Nephron progenitor cell (in vitro differentiated cells): ENCODE measurements at regions not wholly inside any gene's neighbourhood (a gene's known extent, or its start where the extent isn't known, plus 50 kb on each side); places are given as distances from the start of the nearest gene placed in this dataset.

Experiments used
- DNase-seq: peaks from one replicate; pipeline ENCODE4 v3.0.0; 2021
- H3K27ac Mint-ChIP-seq: 2 replicates; pipeline ENCODE4 v1.8.0; 2021; ENCODE audit warnings: mild to moderate bottlenecking, moderate library complexity, mixed read lengths
- H3K27me3 Mint-ChIP-seq: 2 replicates; pipeline ENCODE4 v1.8.0; 2021; ENCODE audit warnings: mild to moderate bottlenecking, low read depth, mixed read lengths; ENCODE audit not compliant: poor library complexity
- H3K36me3 Mint-ChIP-seq: 2 replicates; pipeline ENCODE4 v1.8.0; 2021; ENCODE audit warnings: low read depth, mixed read lengths
- H3K4me1 Mint-ChIP-seq: 2 replicates; pipeline ENCODE4 v1.8.0; 2021; ENCODE audit warnings: mixed read lengths
- H3K4me3 Mint-ChIP-seq: 2 replicates; pipeline ENCODE4 v1.8.0; 2021; ENCODE audit warnings: mild to moderate bottlenecking, moderate library complexity, mixed read lengths
- H3K9me3 Mint-ChIP-seq: 2 replicates; pipeline ENCODE4 v1.8.0; 2021; ENCODE audit warnings: mild to moderate bottlenecking, moderate library complexity, mixed read lengths
- CTCF ChIP-seq: fragments of 200-600 bp; sonication (generic); IDR thresholded peaks from 2 replicates; pipeline ENCODE4 v1.5.0; 2021; ENCODE audit warnings: antibody characterized with exemption

DNA sequence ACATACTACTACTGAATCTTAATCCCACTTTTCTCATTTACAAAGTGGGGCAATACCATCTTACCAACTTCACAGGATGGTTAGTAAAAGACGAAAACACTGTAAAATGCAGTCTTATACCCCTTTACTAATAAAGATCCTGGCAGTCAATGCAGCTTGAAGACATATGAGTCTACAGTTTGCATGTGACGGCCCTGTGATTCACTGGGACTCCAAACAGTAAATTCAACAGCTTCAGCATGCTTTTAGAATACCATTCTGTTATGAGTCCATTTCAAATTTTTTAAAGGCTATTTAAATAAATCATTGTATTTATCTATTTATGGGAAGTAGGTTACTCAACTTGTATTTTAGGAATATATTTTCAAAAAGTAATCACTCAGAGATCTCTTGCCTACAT lies 629.1 kb downstream of the LIG4 start:
- Mint-ChIP-seq H3K4me1 (no peaks in the 10 kb centered on the region), H3K27me3 (no peaks in the 10 kb centered on the region), H3K36me3 (no peaks in the 10 kb centered on the region), H3K4me3 (no peak overlapping the region), H3K9me3 (no peaks in the 10 kb centered on the region), H3K27ac (no peak overlapping the region)
- DNase-seq, result no peak
- no peak for TF ChIP-seq CTCF

DNA sequence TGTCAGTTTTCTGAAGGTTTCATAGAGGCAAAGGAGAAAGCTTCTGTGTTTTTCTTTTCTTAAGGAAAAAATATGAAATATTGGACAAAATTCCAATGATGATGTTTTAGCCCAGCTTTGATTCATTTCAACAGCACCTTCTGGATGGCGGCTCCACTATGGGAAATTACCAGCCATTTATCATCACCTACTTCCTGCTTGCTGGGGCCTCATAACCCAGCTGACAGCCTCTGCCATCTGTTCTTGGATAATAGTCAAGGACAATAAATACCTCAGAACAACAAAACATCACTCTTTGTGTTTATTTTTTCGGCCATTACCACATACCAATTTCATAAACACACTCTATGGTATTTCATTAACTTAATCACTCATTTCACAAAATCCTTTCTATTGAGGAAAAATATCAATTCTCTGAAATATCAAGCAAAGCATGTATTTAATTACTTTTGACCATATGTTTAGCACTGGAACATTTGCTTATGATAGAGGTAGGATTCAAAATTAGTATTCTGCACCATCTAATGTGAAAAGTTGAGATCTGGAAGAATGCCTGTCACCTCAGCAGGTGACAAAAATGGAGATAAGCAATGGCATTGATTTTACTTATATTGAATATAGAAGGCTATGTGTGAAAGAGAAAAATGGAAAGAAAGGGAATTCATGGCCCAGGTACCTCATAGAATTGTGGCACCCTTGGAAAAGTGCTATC lies 629.7 kb downstream of the LIG4 start:
- no peak overlapping the region for H3K27ac Mint-ChIP-seq
- no peaks in the 10 kb centered on the region for H3K36me3 Mint-ChIP-seq
- H3K4me3 Mint-ChIP-seq, result no peak overlapping the region
- H3K9me3 Mint-ChIP-seq, result no peaks in the 10 kb centered on the region
- no peak for DNase-seq
- no peaks in the 10 kb centered on the region for H3K27me3 Mint-ChIP-seq
- no peak for TF ChIP-seq CTCF
- H3K4me1 Mint-ChIP-seq, result no peaks in the 10 kb centered on the region

DNA sequence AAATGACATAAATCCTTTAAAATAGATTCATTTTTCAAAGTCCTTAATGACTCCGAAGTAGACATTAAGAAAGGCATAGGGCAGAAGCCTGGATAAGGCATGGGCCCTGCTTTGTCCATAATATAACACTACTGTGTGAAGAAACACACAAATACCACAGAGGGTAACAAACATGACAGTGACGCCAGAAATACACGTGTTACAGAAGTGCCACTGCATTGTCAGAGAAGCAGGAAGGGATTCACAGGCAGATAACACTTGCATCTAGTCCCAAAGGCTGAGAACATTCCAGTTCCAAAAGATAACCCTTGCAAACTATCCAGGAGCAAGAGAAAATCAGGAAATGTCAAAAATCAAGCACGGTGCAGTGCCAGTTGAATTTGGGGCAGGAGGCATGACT lies 633.2 kb downstream of the LIG4 start:
- H3K4me3 Mint-ChIP-seq, result no peak overlapping the region
- H3K9me3 Mint-ChIP-seq, result no peaks in the 10 kb centered on the region
- no peaks in the 10 kb centered on the region for H3K36me3 Mint-ChIP-seq
- TF ChIP-seq CTCF, result no peak
- no peaks in the 10 kb centered on the region for H3K27me3 Mint-ChIP-seq
- H3K27ac Mint-ChIP-seq, result no peak overlapping the region
- DNase-seq, result no peak
- H3K4me1 Mint-ChIP-seq, result no peaks in the 10 kb centered on the region

- no peak overlapping the region for H3K27ac Mint-ChIP-seq
- H3K9me3 Mint-ChIP-seq, result no peaks in the 10 kb centered on the region
- H3K4me1 Mint-ChIP-seq, result no peaks in the 10 kb centered on the region
- H3K27me3 Mint-ChIP-seq, result no peaks in the 10 kb centered on the region
- no peak for TF ChIP-seq CTCF
- no peak for DNase-seq
- H3K4me3 Mint-ChIP-seq, result no peak overlapping the region
- H3K36me3 Mint-ChIP-seq, result no peaks in the 10 kb centered on the region
Observed at GRCh38 chr13:107580741-107581412, 634.5 kb downstream of the LIG4 start.

DNA sequence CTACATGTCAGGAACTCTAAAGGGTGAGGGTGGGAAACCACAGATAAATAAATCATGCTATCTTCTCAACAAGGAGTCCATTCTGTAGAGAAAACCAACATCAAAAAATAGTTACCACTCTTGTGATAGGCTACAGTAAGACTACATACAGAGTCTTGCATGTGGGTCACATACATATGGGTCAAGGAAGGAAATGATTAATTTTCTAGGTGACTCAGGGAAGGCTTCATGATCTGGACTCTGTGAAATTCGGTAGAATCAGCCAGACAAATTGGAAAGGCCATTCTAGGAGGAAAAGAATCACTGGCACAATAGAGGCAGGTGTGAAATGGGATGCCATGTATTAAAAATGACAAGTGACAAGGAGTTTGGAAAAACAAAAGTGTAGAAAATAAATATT lies 638.9 kb downstream of the LIG4 start:
- H3K27me3 Mint-ChIP-seq, result no peaks in the 10 kb centered on the region
- H3K4me3 Mint-ChIP-seq, result no peak overlapping the region
- peaks cover 5% of the 10 kb centered on the region for H3K4me1 Mint-ChIP-seq
- no peak for TF ChIP-seq CTCF
- H3K36me3 Mint-ChIP-seq, result no peaks in the 10 kb centered on the region
- peaks cover 9% of the 10 kb centered on the region for H3K9me3 Mint-ChIP-seq
- DNase-seq, result no peak
- H3K27ac Mint-ChIP-seq, result no peak overlapping the region
